T-helper 17 cell (primary cell): ENCODE measurements at regions not wholly inside any gene's neighbourhood (a gene's known extent, or its start where the extent isn't known, plus 50 kb on each side); places are given as distances from the start of the nearest gene placed in this dataset.
"Not testable (repeated sequence)": the region's sequence is repeated elsewhere in the genome, so short reads cannot be mapped to it uniquely, and the experiment has no call there.

ENCODE experiments used
- ATAC-seq: fragments of 150-1000 bp; cut with Tn5 transposase; 2 replicates; pipeline ENCODE4 v1.10.0; 2021; ENCODE audit warnings: mild to moderate bottlenecking, moderate library complexity
- DNase-seq, 3 donors: peaks; one replicate each; pipeline versions ENCODE4 v3.0.0 to v3.0.0-alpha.2; 2020 to 2021
- H3K9me3 ChIP-seq: one replicate; pipeline ENCODE4 v1.7.0; 2013; ENCODE audit warnings: low read length, mild to moderate bottlenecking; ENCODE audit not compliant: control insufficient read depth, poor library complexity, severe bottlenecking
- H3K27ac Mint-ChIP-seq: one replicate; pipeline ENCODE4 v1.8.0; 2022; ENCODE audit warnings: mild to moderate bottlenecking, moderate library complexity, mixed read lengths
- H3K27me3 Mint-ChIP-seq: one replicate; pipeline ENCODE4 v1.8.0; 2022; ENCODE audit warnings: mixed read lengths
- H3K36me3 Mint-ChIP-seq: one replicate; pipeline ENCODE4 v1.8.0; 2022; ENCODE audit warnings: low read depth, mixed read lengths
- H3K4me1 Mint-ChIP-seq: one replicate; pipeline ENCODE4 v1.8.0; 2022; ENCODE audit warnings: mild to moderate bottlenecking, mixed read lengths
- H3K4me3 Mint-ChIP-seq: one replicate; pipeline ENCODE4 v1.8.0; 2022; ENCODE audit warnings: mild to moderate bottlenecking, moderate library complexity, mixed read lengths

GRCh38 chr22:11038786-11039185 lies 4489.2 kb upstream of the OR11H1 start:
- not testable (repeated sequence) for ATAC-seq, H3K36me3 Mint-ChIP-seq, H3K9me3 ChIP-seq, H3K27ac Mint-ChIP-seq, H3K4me1 Mint-ChIP-seq, H3K4me3 Mint-ChIP-seq, DNase-seq, H3K27me3 Mint-ChIP-seq

- not testable (repeated sequence) for DNase-seq, H3K27me3 Mint-ChIP-seq
Measured at GRCh38 chr22:11041416-11041815, 4486.6 kb upstream of the OR11H1 start.

GRCh38 chr22:11042116-11042515 lies 4485.9 kb upstream of the OR11H1 start:
- H3K27me3 Mint-ChIP-seq = no peaks in the 10 kb centered on the region
- H3K4me1 Mint-ChIP-seq = no peaks in the 10 kb centered on the region
- no peak for DNase-seq
- H3K36me3 Mint-ChIP-seq = no peaks in the 10 kb centered on the region
- H3K27ac Mint-ChIP-seq = no peak overlapping the region
- no peak overlapping the region for H3K4me3 Mint-ChIP-seq
- peaks cover 4% of the 10 kb centered on the region for H3K9me3 ChIP-seq
- no peak for ATAC-seq

More at GRCh38 chr22:11041416-11041815, 4486.6 kb upstream of the OR11H1 start:
- H3K9me3 ChIP-seq, H3K36me3 Mint-ChIP-seq, ATAC-seq, H3K4me3 Mint-ChIP-seq, H3K4me1 Mint-ChIP-seq, H3K27ac Mint-ChIP-seq: not testable (repeated sequence)

GRCh38 chr22:11043289-11043688 lies 4484.7 kb upstream of the OR11H1 start:
- not testable (repeated sequence) for H3K9me3 ChIP-seq, ATAC-seq, H3K36me3 Mint-ChIP-seq, H3K4me1 Mint-ChIP-seq, DNase-seq, H3K4me3 Mint-ChIP-seq, H3K27ac Mint-ChIP-seq, H3K27me3 Mint-ChIP-seq

- not testable (repeated sequence) for H3K9me3 ChIP-seq, DNase-seq, H3K4me3 Mint-ChIP-seq, H3K27ac Mint-ChIP-seq, H3K36me3 Mint-ChIP-seq, ATAC-seq, H3K27me3 Mint-ChIP-seq, H3K4me1 Mint-ChIP-seq
Measured at GRCh38 chr22:11048884-11049283, 4479.1 kb upstream of the OR11H1 start.

GRCh38 chr22:11050226-11050625 lies 4477.8 kb upstream of the OR11H1 start:
- not testable (repeated sequence) for H3K4me3 Mint-ChIP-seq, H3K36me3 Mint-ChIP-seq, DNase-seq, ATAC-seq, H3K27me3 Mint-ChIP-seq, H3K27ac Mint-ChIP-seq, H3K4me1 Mint-ChIP-seq, H3K9me3 ChIP-seq

GRCh38 chr22:11051401-11052112 lies 4476.4 kb upstream of the OR11H1 start:
- H3K4me3 Mint-ChIP-seq, H3K36me3 Mint-ChIP-seq, H3K27me3 Mint-ChIP-seq, H3K27ac Mint-ChIP-seq, ATAC-seq, H3K9me3 ChIP-seq, DNase-seq, H3K4me1 Mint-ChIP-seq: not testable (repeated sequence)

- not testable (repeated sequence) for H3K27me3 Mint-ChIP-seq, H3K27ac Mint-ChIP-seq, ATAC-seq, H3K9me3 ChIP-seq, DNase-seq, H3K36me3 Mint-ChIP-seq, H3K4me3 Mint-ChIP-seq, H3K4me1 Mint-ChIP-seq
Measured at GRCh38 chr22:11053403-11054344, 4474.3 kb upstream of the OR11H1 start.

GRCh38 chr22:11054681-11055080 lies 4473.3 kb upstream of the OR11H1 start:
- not testable (repeated sequence) for H3K9me3 ChIP-seq, DNase-seq, H3K36me3 Mint-ChIP-seq, H3K27ac Mint-ChIP-seq, H3K4me3 Mint-ChIP-seq, H3K4me1 Mint-ChIP-seq, H3K27me3 Mint-ChIP-seq
- peak; percentile 5 for ATAC-seq

GRCh38 chr22:11055176-11055575 lies 4472.8 kb upstream of the OR11H1 start:
- H3K27ac Mint-ChIP-seq, H3K4me3 Mint-ChIP-seq, H3K27me3 Mint-ChIP-seq, DNase-seq, H3K36me3 Mint-ChIP-seq, H3K9me3 ChIP-seq, ATAC-seq, H3K4me1 Mint-ChIP-seq: not testable (repeated sequence)

- not testable (repeated sequence) for H3K27ac Mint-ChIP-seq, H3K36me3 Mint-ChIP-seq, H3K9me3 ChIP-seq, DNase-seq, H3K4me1 Mint-ChIP-seq, H3K4me3 Mint-ChIP-seq, H3K27me3 Mint-ChIP-seq, ATAC-seq
Measured at GRCh38 chr22:11057955-11058547, 4469.9 kb upstream of the OR11H1 start.

- not testable (repeated sequence) for H3K9me3 ChIP-seq, H3K27me3 Mint-ChIP-seq, H3K4me1 Mint-ChIP-seq, ATAC-seq, H3K27ac Mint-ChIP-seq, H3K36me3 Mint-ChIP-seq, H3K4me3 Mint-ChIP-seq, DNase-seq
Measured at GRCh38 chr22:11059129-11059528, 4468.9 kb upstream of the OR11H1 start.

- ATAC-seq, H3K4me3 Mint-ChIP-seq, H3K27ac Mint-ChIP-seq, H3K9me3 ChIP-seq, H3K36me3 Mint-ChIP-seq, DNase-seq, H3K4me1 Mint-ChIP-seq, H3K27me3 Mint-ChIP-seq: not testable (repeated sequence)
Measured at GRCh38 chr22:11060797-11061196, 4467.2 kb upstream of the OR11H1 start.
